Immature natural killer cell (primary cell): ENCODE measurements at regions not wholly inside any gene's neighbourhood (a gene's known extent, or its start where the extent isn't known, plus 50 kb on each side); places are given as distances from the start of the nearest gene placed in this dataset.

Experiments
- DNase-seq, 3 donors: peaks; one replicate each; pipeline ENCODE4 v3.0.0; 2022; ENCODE audit warnings: mixed read lengths in 1 of 3
- H3K27ac Mint-ChIP-seq, 6 donors: one replicate each; pipeline ENCODE4 v1.8.0; 2020; ENCODE audit warnings: mixed read lengths in 6 of 6, mild to moderate bottlenecking in 5 of 6, inconsistent platforms in 4 of 6, moderate library complexity in 3 of 6
- H3K27me3 Mint-ChIP-seq, 3 donors: one replicate each; pipeline ENCODE4 v1.8.0; 2020 to 2021; ENCODE audit warnings: low read depth in 3 of 3, mild to moderate bottlenecking in 3 of 3, mixed read lengths in 3 of 3, moderate library complexity in 3 of 3, inconsistent platforms in 1 of 3
- H3K36me3 Mint-ChIP-seq, 3 donors: one replicate each; pipeline ENCODE4 v1.8.0; 2020; ENCODE audit warnings: mixed read lengths in 3 of 3, inconsistent platforms in 2 of 3, mild to moderate bottlenecking in 2 of 3
- H3K4me1 Mint-ChIP-seq, 2 donors: one replicate each; pipeline ENCODE4 v1.8.0; 2020; ENCODE audit warnings: inconsistent platforms in 2 of 2, mild to moderate bottlenecking in 2 of 2, mixed read lengths in 2 of 2, moderate library complexity in 1 of 2
- H3K4me3 Mint-ChIP-seq, 5 donors: one replicate each; pipeline ENCODE4 v1.8.0; 2020; ENCODE audit warnings: mild to moderate bottlenecking in 5 of 5, mixed read lengths in 5 of 5, inconsistent platforms in 3 of 5, moderate library complexity in 3 of 5
- H3K9me3 Mint-ChIP-seq, 6 donors: one replicate each; pipeline ENCODE4 v1.8.0; 2020; ENCODE audit warnings: mild to moderate bottlenecking in 6 of 6, mixed read lengths in 6 of 6, inconsistent platforms in 4 of 6, moderate library complexity in 3 of 6

DNA sequence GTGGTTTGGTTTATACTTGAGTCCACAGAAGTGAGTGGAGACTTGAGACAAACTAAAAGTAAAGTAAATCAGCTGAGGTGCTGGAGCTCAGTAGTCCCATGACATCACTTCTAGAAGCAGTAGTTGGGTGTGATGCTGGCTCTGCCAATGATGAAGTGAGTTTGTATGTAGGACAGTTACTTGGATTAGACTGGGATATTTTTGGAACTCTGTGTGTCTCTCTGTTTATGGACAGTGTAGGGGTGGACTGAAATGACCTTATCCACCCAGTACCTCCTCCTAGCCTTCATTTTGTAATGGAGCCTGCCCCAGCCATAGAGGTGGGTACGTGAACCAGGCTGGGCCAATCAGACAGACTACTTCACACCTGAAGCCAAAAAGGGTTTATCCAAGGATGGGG is 52.2 kb downstream of the POLR1D start:
- Mint-ChIP-seq H3K27me3 (peaks cover 1 to 7% (median 4%) of the 10 kb centered on the region in 3 donors), H3K9me3 (peaks cover 0 to 2% (median 0%) of the 10 kb centered on the region in 6 donors), H3K4me3 (no peak overlapping the region), H3K4me1 (no peaks in the 10 kb centered on the region), H3K36me3 (peaks cover 0 to 4% (median 0%) of the 10 kb centered on the region in 3 donors), H3K27ac (no peak overlapping the region)
- DNase-seq = no peak

DNA sequence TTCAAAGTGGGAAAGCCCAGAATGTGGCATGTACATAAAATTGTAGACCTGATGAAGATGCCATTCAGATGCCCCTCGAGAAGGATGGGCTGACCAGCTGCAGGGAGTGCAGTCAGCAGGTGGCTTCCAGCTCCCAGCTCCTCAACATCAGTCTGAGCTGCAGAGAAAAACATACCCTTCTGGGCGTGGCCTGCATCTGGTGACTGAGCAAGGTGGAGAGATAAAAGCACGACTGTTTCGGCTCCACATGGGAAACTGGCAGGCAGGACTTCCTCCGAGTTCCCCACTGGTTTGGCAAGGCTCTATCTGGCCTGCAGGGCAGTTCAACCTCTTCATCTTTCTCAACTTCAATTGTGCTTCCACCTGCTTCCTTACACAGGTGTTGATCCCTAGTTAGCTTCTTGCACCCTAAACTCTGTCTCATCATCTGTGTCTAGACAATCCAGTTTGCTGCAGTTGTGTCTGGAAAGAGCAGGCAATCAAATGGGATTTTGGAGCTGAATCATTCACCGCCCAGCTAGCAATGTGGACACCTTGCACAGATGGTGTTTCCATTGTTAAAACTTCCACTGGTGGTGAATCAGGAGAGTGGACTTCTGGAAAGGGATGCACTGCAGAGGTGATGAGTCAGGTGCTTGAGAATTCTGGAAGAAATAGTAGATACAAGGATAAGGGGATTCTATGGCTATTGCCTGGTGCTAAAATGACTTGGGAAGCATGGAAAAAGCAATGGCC is 56.8 kb downstream of the POLR1D start:
- Mint-ChIP-seq H3K27ac (no peak overlapping the region), H3K4me3 (no peak overlapping the region), H3K4me1 (no peaks in the 10 kb centered on the region), H3K9me3 (no peaks in the 10 kb centered on the region), H3K27me3 (peaks cover 1 to 5% (median 4%) of the 10 kb centered on the region in 3 donors), H3K36me3 (no peaks in the 10 kb centered on the region)
- DNase-seq = no peak

DNA sequence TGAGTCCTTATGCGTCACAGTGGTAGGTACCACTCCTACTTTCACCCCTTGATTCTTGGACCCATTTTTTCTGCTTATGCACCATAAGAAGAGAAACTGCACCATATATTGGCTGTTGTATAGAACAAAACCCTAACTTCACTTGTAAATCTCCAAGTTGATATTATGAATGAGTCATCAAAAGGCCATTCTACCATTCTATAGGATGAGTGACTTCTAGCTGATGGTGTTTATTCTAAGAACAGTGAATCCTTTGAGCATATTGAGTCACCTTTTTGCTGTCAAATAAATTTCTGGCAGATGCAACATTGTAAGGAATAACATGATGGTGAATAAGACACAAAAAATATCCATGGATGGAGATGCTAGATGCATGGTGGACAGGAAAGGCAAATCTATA is 57.7 kb downstream of the POLR1D start:
- no peak for DNase-seq
- peaks cover 1 to 9% (median 4%) of the 10 kb centered on the region in 3 donors for H3K27me3 Mint-ChIP-seq
- H3K4me3 Mint-ChIP-seq = no peak overlapping the region
- no peaks in the 10 kb centered on the region for H3K9me3 Mint-ChIP-seq
- H3K4me1 Mint-ChIP-seq = no peaks in the 10 kb centered on the region
- H3K27ac Mint-ChIP-seq = no peak overlapping the region
- no peaks in the 10 kb centered on the region for H3K36me3 Mint-ChIP-seq

DNA sequence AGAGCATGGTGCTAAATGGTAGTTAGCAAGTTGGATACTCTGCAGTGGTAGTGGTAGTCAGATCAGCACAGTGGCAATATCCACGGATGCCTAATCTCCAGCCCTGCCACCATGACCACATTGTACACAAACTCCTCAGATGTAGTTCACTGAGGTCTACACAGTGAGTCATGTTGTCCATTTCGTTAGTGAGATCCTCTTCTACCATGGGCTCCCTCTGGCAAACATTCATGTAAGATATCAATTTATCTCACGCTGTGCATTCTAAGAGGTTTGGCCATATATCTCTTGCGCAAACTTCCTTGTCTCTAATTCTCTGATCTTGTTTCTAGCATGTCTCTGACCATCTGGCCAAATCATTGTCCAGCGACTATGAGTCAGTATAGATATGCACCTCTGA is 58.2 kb downstream of the POLR1D start:
- H3K4me1 Mint-ChIP-seq = no peaks in the 10 kb centered on the region
- H3K4me3 Mint-ChIP-seq = no peak overlapping the region
- no peaks in the 10 kb centered on the region for H3K9me3 Mint-ChIP-seq
- H3K36me3 Mint-ChIP-seq = no peaks in the 10 kb centered on the region
- DNase-seq = no peak
- H3K27ac Mint-ChIP-seq = no peak overlapping the region
- H3K27me3 Mint-ChIP-seq = peaks cover 1 to 9% (median 4%) of the 10 kb centered on the region in 3 donors

DNA sequence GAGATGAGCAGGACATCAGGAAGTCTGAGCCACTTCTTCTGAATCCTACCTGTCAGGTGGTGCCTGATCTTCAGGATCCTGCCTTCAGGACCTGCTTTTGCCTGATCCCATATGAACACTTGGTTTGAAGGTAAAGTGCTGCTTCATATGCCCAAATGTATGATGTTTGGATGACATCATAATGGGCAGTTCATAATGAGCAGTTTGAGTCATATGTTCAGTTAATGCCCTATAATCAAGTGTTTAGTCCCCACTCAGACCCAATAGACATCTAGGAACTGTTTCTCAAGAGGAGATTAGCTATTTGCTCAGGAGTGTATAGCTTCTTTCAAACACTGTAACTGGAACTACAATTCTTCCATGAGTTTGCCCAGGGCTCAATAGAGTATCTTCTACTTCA is 58.8 kb downstream of the POLR1D start:
- peaks cover 1 to 9% (median 4%) of the 10 kb centered on the region in 3 donors for H3K27me3 Mint-ChIP-seq
- H3K9me3 Mint-ChIP-seq = peaks cover 0 to 4% (median 0%) of the 10 kb centered on the region in 6 donors
- no peak for DNase-seq

DNA sequence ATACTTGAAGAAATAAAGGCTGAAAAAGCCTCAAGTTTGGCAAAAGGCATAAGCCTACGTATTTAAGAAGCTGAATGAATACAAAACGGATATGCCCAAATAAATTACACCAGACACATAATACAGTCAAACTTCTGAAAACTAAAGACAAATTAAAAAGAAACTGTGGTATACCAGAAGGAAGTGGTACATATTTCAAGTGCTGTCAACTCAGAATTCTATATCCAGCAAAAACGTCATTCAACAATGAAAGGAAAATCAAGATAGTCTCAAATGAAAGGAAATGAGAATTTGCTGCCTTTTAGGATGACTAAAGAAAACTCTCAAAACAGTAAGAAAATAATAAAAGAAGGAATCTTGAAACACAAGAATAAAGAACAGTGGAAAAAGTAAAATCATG is 69.5 kb downstream of the POLR1D start:
- Mint-ChIP-seq H3K4me1 (no peaks in the 10 kb centered on the region), H3K4me3 (no peak overlapping the region), H3K27me3 (peaks cover 4 to 13% (median 7%) of the 10 kb centered on the region in 3 donors), H3K27ac (no peak overlapping the region), H3K36me3 (peaks cover 0 to 8% (median 4%) of the 10 kb centered on the region in 3 donors), H3K9me3 (peaks cover 11 to 40% (median 20%) of the 10 kb centered on the region in 6 donors)
- no peak for DNase-seq

More for the DNA sequence above, 58.8 kb downstream of the POLR1D start:
- no peak overlapping the region for H3K27ac Mint-ChIP-seq
- no peaks in the 10 kb centered on the region for H3K4me1 Mint-ChIP-seq
- no peaks in the 10 kb centered on the region for H3K36me3 Mint-ChIP-seq
- no peak overlapping the region for H3K4me3 Mint-ChIP-seq

DNA sequence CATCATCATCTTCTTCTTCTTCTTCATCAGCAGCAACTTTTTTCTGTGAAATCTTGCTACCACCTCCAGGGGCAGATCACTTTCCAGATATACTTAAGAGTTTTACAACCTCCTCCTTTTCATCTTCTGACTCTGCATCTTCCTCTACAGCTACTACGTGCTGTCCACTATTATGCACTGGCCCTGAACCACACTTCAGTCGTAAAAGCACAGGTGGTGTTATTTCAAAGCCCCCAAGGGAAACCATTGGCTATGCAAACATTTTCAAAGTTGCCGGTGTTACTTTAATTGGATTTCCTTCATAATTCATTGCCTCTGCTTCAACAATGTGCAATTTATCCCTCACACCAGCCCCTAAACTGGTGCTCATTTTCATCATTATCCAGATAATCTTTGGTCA is 75.0 kb downstream of the POLR1D start:
- Mint-ChIP-seq H3K4me3 (no peak overlapping the region), H3K27ac (no peak overlapping the region), H3K27me3 (peaks cover 6 to 16% (median 8%) of the 10 kb centered on the region in 3 donors), H3K9me3 (peaks cover 0 to 10% (median 1%) of the 10 kb centered on the region in 6 donors), H3K4me1 (no peaks in the 10 kb centered on the region), H3K36me3 (peaks cover 0 to 4% (median 0%) of the 10 kb centered on the region in 3 donors)
- DNase-seq = no peak

DNA sequence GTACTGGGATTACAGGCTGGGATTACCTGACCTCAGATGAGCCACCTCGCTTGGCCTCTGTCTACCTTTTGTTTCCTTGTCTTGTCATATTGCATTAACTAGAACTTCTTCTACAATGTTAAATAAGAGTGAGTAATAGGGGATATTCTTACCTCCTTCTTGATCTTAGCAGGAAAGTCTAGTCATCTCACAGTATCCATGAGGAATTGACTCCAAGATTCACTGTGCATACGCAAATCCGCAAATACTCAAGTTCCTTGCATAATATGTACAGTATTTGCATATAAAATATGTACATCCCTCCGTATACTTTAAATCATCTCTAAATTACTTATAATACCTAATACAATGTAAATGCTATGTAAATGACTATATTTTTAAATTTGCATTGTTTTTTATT is 78.3 kb downstream of the POLR1D start:
- H3K27me3 Mint-ChIP-seq = peaks cover 10 to 15% (median 12%) of the 10 kb centered on the region in 3 donors
- no peak overlapping the region for H3K27ac Mint-ChIP-seq

DNA sequence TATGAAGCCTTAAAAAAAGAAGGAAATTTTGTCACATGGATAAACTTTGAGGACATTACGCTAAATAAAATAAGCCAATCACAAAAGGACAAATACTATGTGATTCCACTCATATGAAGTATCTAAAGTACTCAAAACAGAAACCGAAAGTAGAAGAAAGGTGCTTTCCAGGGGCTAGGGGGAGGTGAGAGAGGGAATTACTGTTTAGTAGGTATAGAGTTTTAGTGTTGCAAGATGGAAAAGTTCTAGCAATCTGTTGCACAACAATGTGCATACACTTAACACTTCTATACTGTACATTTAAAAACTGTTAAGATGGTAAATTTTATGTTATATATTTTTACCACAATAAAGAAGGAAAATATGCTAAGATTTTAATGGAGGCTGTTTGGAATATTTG is 83.0 kb downstream of the POLR1D start:
- H3K27me3 Mint-ChIP-seq = peaks cover 11 to 17% (median 13%) of the 10 kb centered on the region in 3 donors
- peaks cover 2 to 12% of the 10 kb centered on the region in 2 donors for H3K4me1 Mint-ChIP-seq
- DNase-seq = no peak
- H3K36me3 Mint-ChIP-seq = peaks cover 11 to 15% (median 15%) of the 10 kb centered on the region in 3 donors
- no peak overlapping the region for H3K4me3 Mint-ChIP-seq
- no peak overlapping the region for H3K27ac Mint-ChIP-seq
- peaks cover 8 to 32% (median 17%) of the 10 kb centered on the region in 6 donors for H3K9me3 Mint-ChIP-seq

More for the DNA sequence above, 78.3 kb downstream of the POLR1D start:
- no peak overlapping the region for H3K4me3 Mint-ChIP-seq
- H3K9me3 Mint-ChIP-seq = peaks cover 10 to 27% (median 17%) of the 10 kb centered on the region in 6 donors
- DNase-seq = no peak
- H3K4me1 Mint-ChIP-seq = peaks cover 2 to 9% of the 10 kb centered on the region in 2 donors
- peaks cover 10 to 15% (median 11%) of the 10 kb centered on the region in 3 donors for H3K36me3 Mint-ChIP-seq

DNA sequence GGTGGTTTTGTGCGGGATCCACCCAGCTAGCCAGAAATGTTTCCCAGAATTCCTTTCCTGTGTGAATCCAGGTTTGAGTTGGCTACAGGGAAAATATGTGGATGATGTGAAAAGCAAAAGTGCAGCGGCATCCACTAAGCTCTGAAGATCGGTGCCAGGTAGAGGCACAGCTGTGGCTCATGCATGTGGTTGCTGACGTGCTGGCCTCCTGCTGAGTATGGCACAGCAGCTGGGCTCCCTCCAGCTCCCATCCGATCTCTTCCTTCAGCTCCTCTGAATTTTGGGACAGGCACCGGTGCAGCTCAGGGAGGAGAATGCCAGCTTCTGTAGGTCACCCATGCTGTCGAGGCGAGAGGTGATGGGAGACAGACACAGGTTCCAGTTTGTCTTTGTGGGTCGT is 84.0 kb upstream of the GSX1 start:
- peaks cover 1 to 20% (median 6%) of the 10 kb centered on the region in 6 donors for H3K9me3 Mint-ChIP-seq
- peaks cover 6 to 17% (median 13%) of the 10 kb centered on the region in 3 donors for H3K27me3 Mint-ChIP-seq
- H3K4me3 Mint-ChIP-seq = no peak overlapping the region
- DNase-seq = no peak
- peaks cover 6 to 10% (median 6%) of the 10 kb centered on the region in 3 donors for H3K36me3 Mint-ChIP-seq
- H3K27ac Mint-ChIP-seq = no peak overlapping the region
- H3K4me1 Mint-ChIP-seq = peaks cover 2 to 12% of the 10 kb centered on the region in 2 donors

DNA sequence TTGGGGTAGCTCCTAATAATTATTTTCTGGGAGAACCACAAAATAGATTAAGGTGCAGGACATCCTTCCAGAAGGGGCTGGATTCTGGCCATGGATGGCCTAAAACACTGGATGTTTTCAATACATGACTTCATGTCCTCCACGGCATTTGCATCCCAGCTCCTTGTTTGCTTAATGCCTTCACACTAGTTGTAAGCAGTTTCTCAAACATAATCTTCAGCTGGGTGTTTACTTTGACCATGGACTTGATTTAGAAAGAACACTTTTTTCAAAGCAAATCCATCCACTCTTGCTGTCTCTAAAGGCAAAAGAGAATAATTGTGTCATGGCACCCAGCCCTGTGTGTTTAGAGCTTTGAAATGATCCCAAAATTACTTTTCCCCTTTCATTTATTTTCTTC is 82.5 kb upstream of the GSX1 start:
- no peak overlapping the region for H3K4me3 Mint-ChIP-seq
- H3K27ac Mint-ChIP-seq = no peak overlapping the region

DNA sequence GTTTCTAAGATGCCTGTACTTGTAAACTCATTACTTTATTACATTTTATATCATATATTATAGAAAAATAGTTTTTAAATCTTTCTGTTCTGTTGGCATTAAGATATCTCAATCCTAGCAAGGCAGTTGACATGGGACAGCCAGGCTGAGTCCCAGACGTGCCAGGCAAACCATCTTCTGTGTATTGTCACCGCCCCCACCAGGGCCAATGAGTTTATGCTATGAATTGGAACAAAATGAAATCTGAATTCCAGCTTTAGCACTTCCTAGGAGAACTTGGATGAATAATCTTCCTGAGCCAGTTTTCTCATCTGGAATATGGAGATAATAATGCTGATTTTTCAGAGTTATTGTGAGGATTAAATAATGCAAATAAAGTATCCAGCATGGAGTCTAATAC is 79.9 kb upstream of the GSX1 start:
- Mint-ChIP-seq H3K4me1 (no peaks in the 10 kb centered on the region), H3K27ac (no peak overlapping the region), H3K36me3 (no peaks in the 10 kb centered on the region), H3K27me3 (peaks cover under 1 to 13% (median 5%) of the 10 kb centered on the region in 3 donors), H3K9me3 (no peaks in the 10 kb centered on the region), H3K4me3 (no peak overlapping the region)
- peak in 2 of 3 donors; percentile 6 to 33 for DNase-seq

More for the DNA sequence above, 82.5 kb upstream of the GSX1 start:
- Mint-ChIP-seq H3K4me1 (peaks cover 0 to 5% of the 10 kb centered on the region in 2 donors), H3K36me3 (peaks cover 0 to 4% (median 0%) of the 10 kb centered on the region in 3 donors), H3K9me3 (peaks cover 0 to 7% (median 0%) of the 10 kb centered on the region in 6 donors), H3K27me3 (peaks cover 4 to 16% (median 10%) of the 10 kb centered on the region in 3 donors)
- no peak for DNase-seq

DNA sequence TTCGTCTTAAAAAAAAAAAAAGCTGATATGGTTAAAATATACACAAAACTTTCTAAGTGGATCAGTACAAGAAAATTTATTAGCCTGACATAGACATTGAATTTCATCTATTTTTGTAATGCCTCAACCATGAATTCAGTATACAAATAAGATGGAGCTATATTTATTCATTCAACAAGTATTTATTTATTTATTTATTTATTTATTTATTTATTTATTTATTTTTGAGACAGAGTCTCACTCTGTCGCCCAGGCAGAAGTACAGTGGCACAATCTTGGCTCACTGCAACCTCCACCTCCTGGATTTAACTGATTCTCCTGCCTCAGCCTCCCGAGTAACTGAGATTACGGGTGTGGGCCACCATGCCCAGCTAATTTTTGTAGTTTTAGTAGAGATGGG is 78.5 kb upstream of the GSX1 start:
- no peak for DNase-seq
- H3K4me3 Mint-ChIP-seq = no peak overlapping the region
- no peaks in the 10 kb centered on the region for H3K36me3 Mint-ChIP-seq
- H3K27me3 Mint-ChIP-seq = peaks cover 0 to 12% (median 4%) of the 10 kb centered on the region in 3 donors
- H3K9me3 Mint-ChIP-seq = no peaks in the 10 kb centered on the region
- no peak overlapping the region for H3K27ac Mint-ChIP-seq
- H3K4me1 Mint-ChIP-seq = no peaks in the 10 kb centered on the region

DNA sequence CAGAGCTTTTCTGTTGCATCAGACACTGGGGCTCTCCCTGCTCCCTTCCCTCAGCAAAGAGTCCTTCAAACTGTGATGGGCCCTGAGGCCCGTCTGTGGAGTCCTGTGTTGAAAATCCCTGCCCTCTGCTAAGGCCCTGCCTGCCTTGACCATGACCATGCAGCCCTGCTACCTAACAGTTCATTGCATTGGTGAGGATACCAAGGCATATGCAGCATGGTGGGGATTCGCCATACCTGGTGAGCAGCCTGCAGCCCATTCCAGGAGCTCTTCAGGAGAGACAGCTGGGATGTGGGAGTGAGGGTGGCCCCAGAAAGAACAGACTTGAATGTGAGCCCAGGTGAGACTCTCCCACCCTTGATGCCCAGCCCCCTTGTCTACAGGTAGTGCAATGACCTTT is 70.6 kb upstream of the GSX1 start:
- DNase-seq = no peak
- Mint-ChIP-seq H3K9me3 (no peaks in the 10 kb centered on the region), H3K27me3 (peaks cover 0 to 7% (median 0%) of the 10 kb centered on the region in 3 donors), H3K27ac (no peak overlapping the region), H3K36me3 (no peaks in the 10 kb centered on the region), H3K4me1 (no peaks in the 10 kb centered on the region), H3K4me3 (no peak overlapping the region)
